ENCODE measurements at regions not wholly inside any gene's neighbourhood (a gene's known extent, or its start where the extent isn't known, plus 50 kb on each side); places are given as distances from the start of the nearest gene placed in this dataset.

GRCh38 chr6:87995461-87995860 is 52.2 kb upstream of the SPACA1 start:
- H3K27ac ChIP-seq: no peak overlapping the region
- TF ChIP-seq CTCF (IDR thresholded peaks at IDR 0.05) (no peak), ZFX (IDR thresholded peaks at IDR 0.05; ENCODE audit: borderline replicate concordance) (no peak)

DNA sequence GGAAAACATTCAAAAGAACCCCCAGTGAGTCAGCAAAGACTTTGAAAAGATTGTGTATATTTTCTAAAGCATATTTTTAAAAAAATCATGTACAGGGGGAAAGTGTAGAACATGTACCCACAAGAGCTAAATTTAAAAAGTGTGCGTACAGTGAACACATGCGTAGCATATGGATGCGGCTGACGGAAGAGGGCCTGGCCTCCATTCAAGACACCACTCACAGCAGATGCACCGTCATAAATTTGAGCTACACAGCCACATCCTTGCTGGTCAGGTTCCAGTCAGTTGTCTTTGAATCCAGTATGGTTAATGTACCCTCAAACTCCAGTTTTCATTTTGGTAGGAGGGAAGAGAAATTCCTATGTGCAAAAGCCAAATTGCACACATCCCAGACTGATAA is 54.3 kb upstream of the SPACA1 start:
- H3K27ac ChIP-seq: no peak overlapping the region
- no peak for TF ChIP-seq ZFX (IDR thresholded peaks at IDR 0.05; ENCODE audit: borderline replicate concordance)
- TF ChIP-seq CTCF (IDR thresholded peaks at IDR 0.05): no peak

DNA sequence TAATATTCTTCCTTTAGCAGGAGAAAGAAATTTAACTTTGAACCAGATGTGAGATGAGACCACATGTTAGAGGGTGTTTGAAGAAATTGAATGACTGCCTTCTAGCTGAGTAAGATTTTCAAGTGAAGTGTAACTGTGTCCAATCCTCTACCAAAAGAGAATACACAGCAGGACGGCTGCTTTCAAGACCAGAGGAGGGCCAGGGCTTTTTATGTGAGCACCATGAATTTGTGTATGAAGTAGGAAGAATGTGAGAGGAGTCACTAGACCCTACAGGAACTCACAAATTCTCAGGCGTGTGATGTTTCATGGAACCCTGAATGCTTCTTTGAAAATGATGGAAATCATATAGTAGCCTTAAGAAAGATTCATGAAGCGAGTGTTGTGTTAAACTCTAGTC is 56.8 kb upstream of the SPACA1 start:
- TF ChIP-seq CTCF (IDR thresholded peaks at IDR 0.05): no peak
- TF ChIP-seq ZFX (IDR thresholded peaks at IDR 0.05; ENCODE audit: borderline replicate concordance): no peak
- no peak overlapping the region for H3K27ac ChIP-seq

- H3K27ac ChIP-seq: no peak overlapping the region
- TF ChIP-seq ZFX (IDR thresholded peaks at IDR 0.05; ENCODE audit: borderline replicate concordance) (no peak), CTCF (IDR thresholded peaks at IDR 0.05) (no peak)
These were observed 65.5 kb upstream of the SPACA1 start for GRCh38 chr6:87982134-87982533.

GRCh38 chr6:87979737-87980136 is 67.9 kb upstream of the SPACA1 start:
- no peak overlapping the region for H3K27ac ChIP-seq
- TF ChIP-seq ZFX (IDR thresholded peaks at IDR 0.05; ENCODE audit: borderline replicate concordance): no peak
- no peak for TF ChIP-seq CTCF (IDR thresholded peaks at IDR 0.05)

GRCh38 chr6:87976616-87977015 is 71.0 kb upstream of the SPACA1 start:
- TF ChIP-seq ZFX (IDR thresholded peaks at IDR 0.05; ENCODE audit: borderline replicate concordance): no peak
- TF ChIP-seq CTCF (IDR thresholded peaks at IDR 0.05): no peak
- H3K27ac ChIP-seq: no peak overlapping the region

DNA sequence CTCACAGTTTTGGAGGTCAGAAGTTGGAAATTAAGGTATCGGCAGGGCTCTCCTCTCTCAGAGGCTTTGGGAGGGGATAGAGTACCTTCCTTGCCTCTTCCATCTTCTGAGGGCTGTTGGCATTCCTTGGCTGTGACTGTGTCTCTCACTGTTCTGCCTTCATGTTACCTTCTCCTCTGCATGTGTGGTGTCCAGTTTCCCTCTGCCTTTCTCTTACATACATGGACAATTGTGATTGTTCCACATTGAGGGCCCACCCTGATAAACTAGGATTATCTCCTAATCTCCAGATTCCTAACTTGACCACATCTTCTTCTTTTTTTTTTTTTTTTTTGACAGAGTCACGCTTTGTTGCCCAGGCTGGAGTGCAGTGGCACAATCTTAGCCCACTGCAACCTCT is 72.1 kb upstream of the SPACA1 start:
- no peak overlapping the region for H3K27ac ChIP-seq
- TF ChIP-seq ZFX (IDR thresholded peaks at IDR 0.05; ENCODE audit: borderline replicate concordance): no peak

GRCh38 chr6:87972279-87972678 is 75.4 kb upstream of the SPACA1 start:
- TF ChIP-seq ZFX (IDR thresholded peaks at IDR 0.05; ENCODE audit: borderline replicate concordance): no peak
- no peak for TF ChIP-seq CTCF (IDR thresholded peaks at IDR 0.05)

More at GRCh38 chr6:87972279-87972678, 75.4 kb upstream of the SPACA1 start:
- H3K27ac ChIP-seq: no peak overlapping the region
